ENCODE measurements at regions not wholly inside any gene's neighbourhood (a gene's known extent, or its start where the extent isn't known, plus 50 kb on each side); places are given as distances from the start of the nearest gene placed in this dataset.

DNA sequence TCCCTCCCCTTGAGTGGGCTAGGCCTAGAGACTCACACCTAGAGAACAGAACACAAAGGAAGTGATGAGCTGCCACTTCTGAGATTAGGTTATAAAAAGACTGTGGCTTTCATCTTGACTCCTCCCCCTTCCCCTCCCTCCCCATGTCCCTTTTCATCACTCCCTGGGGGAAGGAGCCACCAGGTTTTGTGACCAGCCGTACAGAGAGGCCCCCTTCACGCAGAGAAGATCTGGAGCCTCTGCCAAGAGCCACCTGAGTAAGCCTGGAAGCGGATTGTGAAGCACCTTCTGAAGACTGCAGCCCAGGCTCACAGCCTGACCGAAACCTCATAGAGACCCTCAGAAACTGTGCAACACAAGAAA is 118.4 kb upstream of the NXT1 start:
- H3K27ac Mint-ChIP-seq, result no peak overlapping the region
- ChIA-PET POLR2A (no interaction called here), CTCF (no interaction called here)
- no peak for DNase-seq
- TF ChIP-seq, protein P1, sequence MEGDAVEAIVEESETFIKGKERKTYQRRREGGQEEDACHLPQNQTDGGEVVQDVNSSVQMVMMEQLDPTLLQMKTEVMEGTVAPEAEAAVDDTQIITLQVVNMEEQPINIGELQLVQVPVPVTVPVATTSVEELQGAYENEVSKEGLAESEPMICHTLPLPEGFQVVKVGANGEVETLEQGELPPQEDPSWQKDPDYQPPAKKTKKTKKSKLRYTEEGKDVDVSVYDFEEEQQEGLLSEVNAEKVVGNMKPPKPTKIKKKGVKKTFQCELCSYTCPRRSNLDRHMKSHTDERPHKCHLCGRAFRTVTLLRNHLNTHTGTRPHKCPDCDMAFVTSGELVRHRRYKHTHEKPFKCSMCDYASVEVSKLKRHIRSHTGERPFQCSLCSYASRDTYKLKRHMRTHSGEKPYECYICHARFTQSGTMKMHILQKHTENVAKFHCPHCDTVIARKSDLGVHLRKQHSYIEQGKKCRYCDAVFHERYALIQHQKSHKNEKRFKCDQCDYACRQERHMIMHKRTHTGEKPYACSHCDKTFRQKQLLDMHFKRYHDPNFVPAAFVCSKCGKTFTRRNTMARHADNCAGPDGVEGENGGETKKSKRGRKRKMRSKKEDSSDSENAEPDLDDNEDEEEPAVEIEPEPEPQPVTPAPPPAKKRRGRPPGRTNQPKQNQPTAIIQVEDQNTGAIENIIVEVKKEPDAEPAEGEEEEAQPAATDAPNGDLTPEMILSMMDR (IDR thresholded peaks at IDR 0.05), result no peak
- intact Hi-C loops (cut with micrococcal nuclease), result no loop called here
- H3K36me3 Mint-ChIP-seq (ENCODE audit: low read depth), result no peaks in the 10 kb centered on the region
- no peak for ATAC-seq (ENCODE audit: low read depth)
- peaks cover 3% of the 10 kb centered on the region for H3K27me3 Mint-ChIP-seq
- no peaks in the 10 kb centered on the region for H3K4me1 Mint-ChIP-seq
- peaks cover 3% of the 10 kb centered on the region for H3K9me3 Mint-ChIP-seq
- H3K4me3 Mint-ChIP-seq, result no peak overlapping the region

DNA sequence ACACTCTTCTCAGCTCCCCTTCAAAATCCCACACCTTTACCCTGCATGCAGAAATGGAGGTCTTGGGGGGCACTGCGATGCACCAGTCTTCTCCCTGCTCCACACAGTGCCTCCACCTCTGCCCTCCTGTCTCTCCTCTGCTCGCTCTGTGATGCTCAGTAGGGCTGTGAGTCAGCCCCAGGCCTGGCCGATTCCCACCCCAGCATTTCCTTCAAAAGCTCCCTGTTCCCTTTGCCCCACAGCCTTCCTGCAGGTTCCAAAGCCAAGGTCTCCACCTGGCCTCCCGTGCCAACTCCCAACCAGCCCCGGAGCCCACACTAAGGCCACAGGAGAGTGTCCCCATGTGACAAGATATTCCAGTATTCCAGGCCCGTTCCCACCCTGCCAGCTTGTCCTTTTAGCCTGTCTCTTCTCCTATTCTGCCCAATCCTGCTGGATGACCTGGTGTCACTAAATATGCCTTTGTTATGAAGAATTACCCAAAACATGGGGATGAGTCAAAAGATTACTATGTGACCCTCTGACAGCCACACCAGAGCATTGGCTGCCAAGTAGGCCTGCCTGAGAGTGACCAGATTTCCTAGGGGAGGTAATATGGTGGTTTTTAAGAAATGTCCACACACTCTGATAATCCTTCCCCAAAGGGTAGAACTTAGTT is 118.9 kb upstream of the NXT1 start:
- Mint-ChIP-seq H3K36me3 (ENCODE audit: low read depth) (no peaks in the 10 kb centered on the region), H3K4me1 (no peaks in the 10 kb centered on the region), H3K27me3 (peaks cover 3% of the 10 kb centered on the region), H3K4me3 (no peak overlapping the region), H3K9me3 (peaks cover 3% of the 10 kb centered on the region), H3K27ac (no peak overlapping the region)
- TF ChIP-seq, protein P1 (IDR thresholded peaks at IDR 0.05), result no peak
- intact Hi-C loops (cut with micrococcal nuclease), result no loop called here
- DNase-seq (no peak), ATAC-seq (ENCODE audit: low read depth) (no peak)
- ChIA-PET CTCF (no interaction called here), POLR2A (no interaction called here)

DNA sequence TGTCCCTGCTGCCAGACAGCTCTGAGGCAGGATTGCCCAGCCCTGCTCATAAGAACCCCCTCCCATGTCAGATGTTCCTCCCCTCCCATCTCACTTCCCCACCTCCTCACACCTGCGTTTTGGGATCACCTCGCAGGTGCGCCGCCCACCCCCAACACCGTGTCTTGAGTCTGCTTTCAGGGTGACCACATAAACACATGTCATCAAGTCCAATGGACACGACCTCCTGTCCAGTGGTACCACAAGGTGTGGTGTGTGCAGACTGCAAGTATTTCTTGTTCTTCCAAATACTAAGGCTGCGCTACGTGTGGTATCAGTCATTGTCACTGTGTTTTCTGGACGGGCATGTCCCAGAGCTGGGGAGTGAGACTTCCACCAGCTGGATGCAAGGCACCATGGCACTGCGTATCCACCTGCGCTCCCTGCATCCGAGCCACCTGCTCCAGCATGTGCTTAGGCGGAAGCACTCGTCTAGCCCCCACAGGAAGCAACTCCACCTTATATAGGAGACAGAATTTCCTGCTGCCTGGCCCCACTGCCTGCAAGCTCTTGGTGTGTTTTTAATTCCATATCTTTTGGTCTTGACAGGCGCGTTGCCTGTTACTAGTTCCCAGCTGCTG is 119.7 kb upstream of the NXT1 start:
- peaks cover 3% of the 10 kb centered on the region for H3K9me3 Mint-ChIP-seq
- H3K4me3 Mint-ChIP-seq, result no peak overlapping the region
- peaks cover 7% of the 10 kb centered on the region for H3K27me3 Mint-ChIP-seq
- no peak overlapping the region for H3K27ac Mint-ChIP-seq
- intact Hi-C loops (cut with micrococcal nuclease), result no loop called here
- DNase-seq, result no peak
- no peak for ATAC-seq (ENCODE audit: low read depth)
- TF ChIP-seq, protein P1 (IDR thresholded peaks at IDR 0.05), result no peak
- CTCF ChIA-PET, result no interaction called here
- H3K4me1 Mint-ChIP-seq, result no peaks in the 10 kb centered on the region
- POLR2A ChIA-PET, result no interaction called here
- H3K36me3 Mint-ChIP-seq (ENCODE audit: low read depth), result no peaks in the 10 kb centered on the region

GRCh38 chr20:23229989-23230388 is 120.6 kb upstream of the NXT1 start:
- ChIA-PET CTCF (no interaction called here), POLR2A (no interaction called here)
- ATAC-seq (ENCODE audit: low read depth), result no peak
- no peak overlapping the region for H3K4me3 Mint-ChIP-seq
- intact Hi-C loops (cut with micrococcal nuclease), result no loop called here
- no peaks in the 10 kb centered on the region for H3K4me1 Mint-ChIP-seq
- H3K27me3 Mint-ChIP-seq, result peaks cover 7% of the 10 kb centered on the region
- peaks cover 3% of the 10 kb centered on the region for H3K9me3 Mint-ChIP-seq
- no peak for DNase-seq
- TF ChIP-seq, protein P1 (IDR thresholded peaks at IDR 0.05), result no peak
- H3K36me3 Mint-ChIP-seq (ENCODE audit: low read depth), result no peaks in the 10 kb centered on the region
- H3K27ac Mint-ChIP-seq, result no peak overlapping the region

- TF ChIP-seq, protein P1 (IDR thresholded peaks at IDR 0.05), result no peak
- Mint-ChIP-seq H3K36me3 (ENCODE audit: low read depth) (no peaks in the 10 kb centered on the region), H3K9me3 (peaks cover 3% of the 10 kb centered on the region), H3K4me3 (no peak overlapping the region), H3K27me3 (peaks cover 7% of the 10 kb centered on the region), H3K27ac (no peak overlapping the region), H3K4me1 (no peaks in the 10 kb centered on the region)
- ChIA-PET CTCF (no interaction called here), POLR2A (no interaction called here)
- intact Hi-C loops (cut with micrococcal nuclease), result no loop called here
- ATAC-seq (ENCODE audit: low read depth), result no peak
- no peak for DNase-seq
Observed at GRCh38 chr20:23228912-23229311, 121.7 kb upstream of the NXT1 start.
